ENCODE measurements at regions not wholly inside any gene's neighbourhood (a gene's known extent, or its start where the extent isn't known, plus 50 kb on each side); places are given as distances from the start of the nearest gene placed in this dataset.

- H3K4me3 Mint-ChIP-seq, result no peak overlapping the region
- no peak overlapping the region for H3K27ac Mint-ChIP-seq
- peaks cover 4% of the 10 kb centered on the region for H3K27me3 Mint-ChIP-seq
- peaks cover 6% of the 10 kb centered on the region for H3K9me3 Mint-ChIP-seq
- DNase-seq, result no peak
- peaks cover 1% of the 10 kb centered on the region for H3K4me1 Mint-ChIP-seq (ENCODE audit: low read depth)
- no peaks in the 10 kb centered on the region for H3K36me3 Mint-ChIP-seq (ENCODE audit: low read depth)
Observed at GRCh38 chr5:96013254-96013653, 51.6 kb upstream of the ELL2 start.

DNA sequence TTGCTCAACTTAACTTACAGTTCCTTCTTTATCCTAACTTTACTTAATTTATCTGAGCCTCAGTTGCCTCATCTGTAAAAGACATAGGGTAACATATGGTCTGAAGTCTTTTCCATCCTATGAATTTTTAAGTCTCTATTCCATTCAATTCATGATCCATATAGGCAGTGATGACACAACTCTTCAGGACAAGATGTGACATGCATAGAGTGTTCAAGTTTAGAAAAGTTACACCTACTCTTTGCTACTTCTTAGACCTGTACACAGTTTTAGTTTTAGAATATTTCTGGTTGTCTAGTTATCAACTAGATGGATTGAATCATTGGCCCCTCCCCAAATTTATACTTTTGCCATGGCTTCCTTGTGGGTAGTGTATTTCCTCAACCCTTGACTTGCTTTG, 50.7 kb upstream of the ELL2 start:
- Mint-ChIP-seq H3K9me3 (peaks cover 6% of the 10 kb centered on the region), H3K27me3 (peaks cover 4% of the 10 kb centered on the region), H3K4me3 (no peak overlapping the region), H3K4me1 (ENCODE audit: low read depth) (peaks cover 1% of the 10 kb centered on the region), H3K36me3 (ENCODE audit: low read depth) (no peaks in the 10 kb centered on the region), H3K27ac (no peak overlapping the region)
- DNase-seq, result no peak

Data from activated T-cell treated with anti-CD3 and anti-CD28 coated beads, Interleukin-2, amount 50 U/mL, for 24 hours (primary cell).